SK-N-SH (cell line): ENCODE measurements at regions not wholly inside any gene's neighbourhood (a gene's known extent, or its start where the extent isn't known, plus 50 kb on each side); places are given as distances from the start of the nearest gene placed in this dataset.

Source experiments
- CTCF ChIA-PET: fragments of 300-600, 350-600 bp; formaldehyde crosslinking; extraction: SDS; loops from one replicate; lab custom pipeline; 2021; lab: Yijun Ruan, JAX
- POLR2A ChIA-PET: fragments of 350-600 bp; sonication (Branson Sonifier 250); formaldehyde crosslinking; extraction: SDS; loops from one replicate; lab custom pipeline; 2020; ENCODE audit warnings: antibody characterized with exemption, inconsistent platforms; lab: Yijun Ruan, JAX
- DNase-seq: peaks from one replicate; pipeline ENCODE4 v3.0.0; 2012
- H2AFZ ChIP-seq: fragments of 200-600 bp; sonication (generic); 2 replicates; pipeline ENCODE4 v1.8.1; 2016; ENCODE audit warnings: antibody characterized with exemption, mild to moderate bottlenecking, low read depth
- H3F3A ChIP-seq: fragments of 200-600 bp; sonication (generic); replicated peaks from 2 replicates; pipeline ENCODE3; 2016; ENCODE audit warnings: antibody characterized with exemption, mild to moderate bottlenecking; ENCODE audit not compliant: insufficient read depth
- H3K27ac ChIP-seq, 2 experiments: fragments of 200-500 bp in 1 of 2; fragments of 200-600 bp in 1 of 2; sonication (Bioruptor generic) in 1 of 2; sonication (generic), shearing (Covaris generic) in 1 of 2; 2 replicates each; pipeline versions ENCODE4 v1.5.1 to v1.6.1; 2014 to 2016; ENCODE audit warnings: low read depth in 2 of 2, inconsistent platforms in 1 of 2, low read length in 1 of 2, mild to moderate bottlenecking in 1 of 2, mixed read lengths in 1 of 2
- H3K27me3 ChIP-seq: fragments of 200-600 bp; sonication (generic), shearing (Covaris generic); 2 replicates; pipeline ENCODE4 v1.6.1; 2016; ENCODE audit warnings: mixed run types; ENCODE audit not compliant: insufficient read depth
- H3K36me3 ChIP-seq, 2 experiments: fragments of 200-500 bp in 1 of 2; fragments of 200-600 bp in 1 of 2; sonication (Bioruptor generic) in 1 of 2; sonication (generic) in 1 of 2; replicated peaks in 1 of 2; 2 replicates each; pipeline versions ENCODE3 to v1.5.1; 2014 to 2016; ENCODE audit warnings: low read length in 1 of 2, mild to moderate bottlenecking in 1 of 2; ENCODE audit not compliant: insufficient read depth in 2 of 2, control insufficient read depth in 1 of 2
- H3K4me1 ChIP-seq, 2 experiments: fragments of 200-500 bp in 1 of 2; fragments of 200-600 bp in 1 of 2; sonication (Bioruptor generic) in 1 of 2; sonication (generic), shearing (Covaris generic) in 1 of 2; 2 replicates each; pipeline versions ENCODE4 v1.5.1 to v1.6.1; 2014 to 2016; ENCODE audit warnings: low read depth in 1 of 2, low read length in 1 of 2, mixed run types in 1 of 2; ENCODE audit not compliant: insufficient read depth in 2 of 2, control insufficient read depth in 1 of 2
- H3K4me2 ChIP-seq: fragments of 200-600 bp; sonication (generic), shearing (Covaris generic); 2 replicates; pipeline ENCODE4 v1.6.1; 2017; ENCODE audit warnings: mixed run types
- H3K4me3 ChIP-seq, 2 experiments: fragments of 200-500 bp in 1 of 2; fragments of 200-600 bp in 1 of 2; sonication (Bioruptor generic) in 1 of 2; sonication (generic), shearing (Covaris generic) in 1 of 2; 2 replicates each; pipeline versions ENCODE4 v1.5.1 to v1.8.1; 2014 to 2016; ENCODE audit warnings: low read depth in 2 of 2, inconsistent platforms in 1 of 2, low read length in 1 of 2, mild to moderate bottlenecking in 1 of 2, mixed read lengths in 1 of 2, moderate library complexity in 1 of 2
- H3K79me2 ChIP-seq: fragments of 200-600 bp; sonication (generic); 2 replicates; pipeline ENCODE4 v1.8.1; 2017; ENCODE audit warnings: mild to moderate bottlenecking; ENCODE audit not compliant: insufficient read depth
- H3K9ac ChIP-seq: fragments of 200-600 bp; sonication (generic); 2 replicates; pipeline ENCODE4 v1.6.1; 2017; ENCODE audit warnings: mixed run types
- H3K9me2 ChIP-seq: fragments of 200-600 bp; sonication (generic); 2 replicates; pipeline ENCODE4 v1.6.1; 2017; ENCODE audit warnings: mixed run types
- H3K9me3 ChIP-seq: fragments of 200-600 bp; sonication (generic); 2 replicates; pipeline ENCODE4 v1.6.1; 2017; ENCODE audit warnings: mixed run types, mild to moderate bottlenecking, moderate library complexity
- H4K20me1 ChIP-seq: fragments of 200-600 bp; sonication (generic); 2 replicates; pipeline ENCODE4 v1.6.1; 2017; ENCODE audit warnings: mild to moderate bottlenecking, mixed run types; ENCODE audit not compliant: insufficient read depth
- CHD2 ChIP-seq: fragments of 150-350 bp; IDR thresholded peaks from 2 replicates; pipeline ENCODE4 v1.6.1; 2018; ENCODE audit warnings: low read length; ENCODE audit not compliant: partially characterized antibody
- CTCF ChIP-seq: fragments of 200-600 bp; sonication (generic); IDR thresholded peaks from 2 replicates; pipeline ENCODE4 v1.6.1; 2017; ENCODE audit warnings: antibody characterized with exemption, mild to moderate bottlenecking, moderate library complexity
- ELF1 ChIP-seq: IDR thresholded peaks from 2 replicates; pipeline ENCODE4 v1.4.0; 2012
- FOSL2 ChIP-seq: IDR thresholded peaks from 2 replicates; pipeline ENCODE4 v1.4.0; 2012; ENCODE audit warnings: low read depth, mild to moderate bottlenecking, moderate library complexity, borderline replicate concordance
- FOXM1 ChIP-seq: IDR thresholded peaks from 2 replicates; pipeline ENCODE4 v1.4.0; 2012; ENCODE audit warnings: low read depth, mild to moderate bottlenecking
- GABPA ChIP-seq: IDR thresholded peaks from 2 replicates; pipeline ENCODE4 v1.4.0; 2012; ENCODE audit warnings: low read depth, mild to moderate bottlenecking
- GATA2 ChIP-seq: sonication (generic); formaldehyde crosslinking; IDR thresholded peaks from 2 replicates; pipeline ENCODE4 v1.5.0; 2020; ENCODE audit warnings: mild to moderate bottlenecking, missing genetic modification reagents
- MAX ChIP-seq: IDR thresholded peaks from 2 replicates; pipeline ENCODE4 v1.4.0; 2012; ENCODE audit warnings: low read depth
- MEF2A ChIP-seq: IDR thresholded peaks from 2 replicates; pipeline ENCODE4 v1.4.0; 2012; ENCODE audit warnings: low read depth, borderline replicate concordance
- PBX3 ChIP-seq: IDR thresholded peaks from 2 replicates; pipeline ENCODE4; 2012
- POLR2AphosphoS5 ChIP-seq: IDR thresholded peaks from 2 replicates; pipeline ENCODE4 v1.6.1; 2012; ENCODE audit warnings: low read depth, low read length
- RAD21 ChIP-seq: IDR thresholded peaks from 2 replicates; pipeline ENCODE4 v1.6.1; 2012; ENCODE audit warnings: mild to moderate bottlenecking, low read length
- RCOR1 ChIP-seq: fragments of 150-350 bp; IDR thresholded peaks from 2 replicates; pipeline ENCODE4 v1.6.1; 2017; ENCODE audit warnings: antibody characterized with exemption, low read length
- SIN3A ChIP-seq: IDR thresholded peaks from 2 replicates; pipeline ENCODE4 v1.6.1; 2012; ENCODE audit warnings: low read depth, mild to moderate bottlenecking, low read length, moderate library complexity, borderline replicate concordance
- TAF1 ChIP-seq: IDR thresholded peaks from 2 replicates; pipeline ENCODE4 v1.6.1; 2012; ENCODE audit warnings: low read depth, mild to moderate bottlenecking, low read length, moderate library complexity, borderline replicate concordance
- TCF12 ChIP-seq: IDR thresholded peaks from 2 replicates; pipeline ENCODE4 v1.4.0; 2012
- TEAD4 ChIP-seq: IDR thresholded peaks from 2 replicates; pipeline ENCODE4 v1.4.0; 2012; ENCODE audit warnings: mild to moderate bottlenecking, borderline replicate concordance; ENCODE audit not compliant: insufficient read depth
- USF1 ChIP-seq: IDR thresholded peaks from 2 replicates; pipeline ENCODE4 v1.4.0; 2012; ENCODE audit warnings: low read depth, borderline replicate concordance
- YY1 ChIP-seq: IDR thresholded peaks from 2 replicates; pipeline ENCODE4 v1.4.0; 2012; ENCODE audit warnings: low read depth, mild to moderate bottlenecking
- ZBTB33 ChIP-seq: IDR thresholded peaks from 2 replicates; pipeline ENCODE4 v1.4.0; 2012; ENCODE audit warnings: low read depth, borderline replicate concordance
- WGBS: methylation state at CpG from one replicate; pipeline ENCODE4 v1.1.6; 2017; ENCODE audit warnings: low lambda C conversion rate; 5-methylcytosine and 5-hydroxymethylcytosine counted together

- ChIA-PET POLR2A (no interaction called here), CTCF (interaction anchor here (0.9 kb wide), 1 partner anchor 90 kb away, joined by 3 read pairs; no protein-coding TSS in a partner anchor)
- Histone ChIP-seq H3K27me3 (no peaks in the 10 kb centered on the region), H4K20me1 (no peaks in the 10 kb centered on the region), H3K36me3 (no peaks in the 10 kb centered on the region), H2AFZ (no peak overlapping the region), H3K9ac (no peak overlapping the region), H3K4me2 (no peak overlapping the region), H3K4me1 (no peaks in the 10 kb centered on the region), H3K9me3 (0 out of 2 replicates have a peak, but pooled peaks cover 4% of the 10 kb centered on the region), H3K9me2 (no peaks in the 10 kb centered on the region), H3K27ac (no peak overlapping the region), H3K4me3 (no peak overlapping the region), H3F3A (no peaks in the 10 kb centered on the region), H3K79me2 (no peaks in the 10 kb centered on the region)
- no peak for DNase-seq
- 4% methylated on average over 5 of the region's 5 CpGs for WGBS
- TF ChIP-seq USF1 (no peak), FOSL2 (no peak), FOXM1 (no peak)
Observed at GRCh38 chr22:34934261-34934660, 131.7 kb upstream of the ISX start.

GRCh38 chr22:34943830-34944229 lies 122.1 kb upstream of the ISX start:
- no peak for TF ChIP-seq CTCF
- TF ChIP-seq TCF12 = no peak
- TF ChIP-seq RCOR1 = no peak
- TF ChIP-seq CHD2 = no peak
- TF ChIP-seq ELF1 = no peak
- TF ChIP-seq ZBTB33 = no peak
- no peak for TF ChIP-seq PBX3
- no peak for TF ChIP-seq POLR2AphosphoS5
- TF ChIP-seq YY1 = no peak
- no peak for TF ChIP-seq RAD21
- TF ChIP-seq TAF1 = no peak
- no peak for TF ChIP-seq GATA2
- TF ChIP-seq MAX = no peak
- no peak for TF ChIP-seq MEF2A
- TF ChIP-seq SIN3A = no peak
- TF ChIP-seq GABPA = no peak
- TF ChIP-seq TEAD4 = no peak
- H2AFZ ChIP-seq = no peak overlapping the region
- H3K4me2 ChIP-seq = no peak overlapping the region
- no peaks in the 10 kb centered on the region for H3K9me2 ChIP-seq
- ChIA-PET CTCF (interaction anchor here (1.2 kb wide), 1 partner anchor 79 kb away, joined by 6 read pairs; no protein-coding TSS in a partner anchor), POLR2A (no interaction called here)
- no peaks in the 10 kb centered on the region for H3K79me2 ChIP-seq
- 0% methylated on average over 2 of the region's 2 CpGs for whole genome bisulfite sequencing
- H3F3A ChIP-seq = no peaks in the 10 kb centered on the region
- H3K4me3 ChIP-seq = no peak overlapping the region
- no peaks in the 10 kb centered on the region for H3K9me3 ChIP-seq
- DNase-seq = no peak
- no peaks in the 10 kb centered on the region for H4K20me1 ChIP-seq
- no peaks in the 10 kb centered on the region for H3K36me3 ChIP-seq
- H3K27me3 ChIP-seq = no peaks in the 10 kb centered on the region
- no peaks in the 10 kb centered on the region for H3K4me1 ChIP-seq
- H3K9ac ChIP-seq = no peak overlapping the region
- no peak overlapping the region for H3K27ac ChIP-seq
